GM19025 (cell line): ENCODE measurements at regions not wholly inside any gene's neighbourhood (a gene's known extent, or its start where the extent isn't known, plus 50 kb on each side); places are given as distances from the start of the nearest gene placed in this dataset.
A peak's percentile ranks its signal among the peaks of the same experiment; 100 is the strongest.
"Not testable (repeated sequence)": the region's sequence is repeated elsewhere in the genome, so short reads cannot be mapped to it uniquely, and the experiment has no call there.

Experiments
- ATAC-seq: cut with Tn5 transposase; IDR thresholded peaks from one replicate; pipeline ENCODE4 v1.9.1; 2021; ENCODE audit warnings: mild to moderate bottlenecking, low read depth, moderate library complexity; ENCODE audit not compliant: unreplicated experiment

DNA sequence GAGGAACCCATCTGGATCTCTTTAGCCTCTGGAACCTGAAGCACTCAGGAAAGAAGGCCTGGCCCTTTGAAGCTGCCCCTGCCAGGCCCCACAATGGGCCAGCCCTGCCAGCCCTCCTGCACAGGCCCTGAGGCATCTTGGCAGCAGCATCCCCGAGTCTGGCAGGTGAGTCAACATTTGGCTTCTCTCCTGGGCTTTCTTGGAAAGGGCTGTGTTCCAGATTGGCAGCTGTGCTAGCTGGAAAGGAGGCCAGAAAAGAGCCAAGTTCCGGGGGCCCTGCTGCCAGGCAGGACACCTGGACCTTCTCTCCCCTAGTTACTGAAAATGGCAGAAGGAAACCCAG lies 187.2 kb downstream of the SHQ1 start:
- no peak for ATAC-seq

DNA sequence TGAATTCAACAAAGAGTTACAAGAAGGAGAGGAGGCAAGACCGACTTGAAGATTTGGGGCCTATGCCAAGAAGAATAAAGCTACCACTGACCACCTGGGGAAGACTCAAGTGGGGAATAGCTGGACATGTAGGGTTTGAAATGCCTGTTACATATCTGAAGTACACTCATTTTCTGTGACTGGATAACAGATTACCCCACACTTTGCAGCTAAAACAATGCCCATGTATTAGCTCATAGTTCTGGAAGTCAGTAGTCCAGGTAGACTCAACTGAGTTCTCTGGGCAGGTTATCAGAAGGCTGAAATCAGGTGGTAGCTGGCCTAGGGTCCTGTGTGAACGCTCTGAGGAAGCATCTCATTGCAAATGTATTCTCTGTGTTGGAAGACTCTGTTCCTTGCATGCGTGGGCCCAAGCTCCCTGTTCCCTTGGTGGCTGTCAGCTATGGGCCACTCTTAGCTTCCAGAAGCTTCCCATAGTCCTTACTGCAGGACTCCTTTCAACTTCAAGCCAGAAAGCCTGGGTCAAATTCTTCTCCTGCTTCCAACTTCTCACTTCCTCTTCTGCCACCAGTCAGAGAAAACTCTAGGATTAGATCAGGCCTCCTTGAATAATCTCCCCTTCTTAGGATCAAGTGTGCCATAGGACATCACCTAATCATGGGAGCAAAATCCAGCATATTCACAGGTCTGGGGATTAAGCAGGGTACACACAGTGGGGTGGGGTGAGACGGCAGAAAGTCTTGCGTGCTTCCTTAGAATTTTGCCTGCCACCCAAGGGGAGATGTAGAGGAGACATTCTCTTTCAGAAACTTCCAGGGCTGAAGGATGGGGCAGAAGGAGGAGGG lies 187.8 kb downstream of the SHQ1 start:
- ATAC-seq, result no peak

DNA sequence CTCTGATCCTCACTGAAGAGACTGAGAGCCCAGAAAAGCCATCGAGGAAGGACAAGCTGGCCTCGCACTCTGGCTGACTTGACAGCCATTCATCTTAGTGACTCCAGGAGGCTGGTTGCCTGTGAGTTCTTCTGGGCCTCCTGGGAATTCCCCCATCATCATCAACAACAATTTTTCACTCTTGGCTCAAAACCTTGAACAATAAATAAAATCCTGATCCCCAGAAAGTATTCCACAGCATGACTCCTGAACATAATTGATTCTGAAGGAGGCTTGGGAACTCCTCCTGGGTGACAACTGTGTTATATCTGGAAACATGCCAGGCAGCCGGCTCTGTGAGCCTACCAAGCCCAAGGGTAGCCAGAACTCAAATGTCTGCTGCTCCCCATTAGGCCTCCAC lies 188.6 kb downstream of the SHQ1 start:
- ATAC-seq, result no peak

DNA sequence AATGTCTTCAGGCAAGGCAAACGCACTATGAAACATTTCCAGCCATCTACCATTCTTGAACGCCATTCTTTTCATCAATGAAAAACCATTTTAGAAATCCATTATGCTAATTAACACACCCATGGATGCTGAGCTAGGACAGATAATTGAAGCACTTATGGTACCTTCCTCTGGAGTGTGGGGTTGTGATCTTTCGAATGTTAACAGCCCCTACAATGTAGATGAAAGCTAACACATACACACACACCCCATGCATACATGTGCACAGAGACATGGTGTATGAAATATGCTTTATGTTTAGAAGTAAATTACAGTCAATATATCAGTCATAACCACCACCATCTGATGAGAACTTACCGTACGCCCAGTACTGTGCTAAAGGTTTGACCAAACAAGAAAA lies 189.1 kb downstream of the SHQ1 start:
- no peak for ATAC-seq

- no peak for ATAC-seq
Observed at GRCh38 chr3:72658466-72659100, 189.7 kb downstream of the SHQ1 start.

DNA sequence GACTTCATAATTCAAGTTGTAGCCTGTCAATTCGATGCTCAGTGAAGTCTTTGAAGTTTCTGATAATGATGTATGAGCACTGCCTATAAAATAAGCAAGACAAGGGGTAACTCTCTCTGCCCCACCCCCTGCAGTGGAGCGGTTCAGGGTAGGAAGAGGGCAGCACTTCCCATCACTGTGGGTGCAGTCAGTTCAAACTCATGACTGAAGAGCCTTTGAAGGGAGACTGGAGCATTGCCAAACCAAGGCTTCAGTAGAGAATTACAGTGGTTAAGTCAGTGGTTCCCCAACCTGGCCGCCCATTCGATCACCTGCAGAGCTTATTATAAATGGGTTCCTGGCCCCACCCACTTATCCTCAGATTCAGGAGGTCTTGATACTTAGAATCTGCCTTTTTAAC lies 190.6 kb downstream of the SHQ1 start:
- ATAC-seq, result no peak

- no peak for ATAC-seq
Observed at GRCh38 chr3:72655723-72656122, 192.5 kb downstream of the SHQ1 start.

- no peak for ATAC-seq
Observed at GRCh38 chr3:72655131-72655551, 193.1 kb downstream of the SHQ1 start.

DNA sequence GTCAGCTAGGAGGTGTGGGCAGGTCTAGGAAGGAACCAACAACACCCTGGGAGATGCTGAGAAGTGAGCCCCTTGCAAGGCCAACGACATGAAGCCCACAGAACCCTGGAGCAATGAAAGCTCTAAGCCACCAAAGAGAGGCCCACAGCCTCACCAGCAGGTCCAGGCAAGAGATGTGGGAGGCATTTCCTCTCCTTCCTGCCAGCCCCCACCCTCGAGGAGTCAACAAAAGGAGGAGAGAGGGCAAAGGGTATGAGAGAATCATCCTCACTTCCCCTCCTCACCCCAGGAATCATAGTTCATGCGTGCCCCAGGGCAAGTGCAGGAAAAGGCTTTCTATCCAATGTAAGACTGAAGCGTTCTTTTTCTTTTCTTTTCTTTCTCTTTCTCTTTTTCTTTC lies 195.8 kb downstream of the SHQ1 start:
- no peak for ATAC-seq

DNA sequence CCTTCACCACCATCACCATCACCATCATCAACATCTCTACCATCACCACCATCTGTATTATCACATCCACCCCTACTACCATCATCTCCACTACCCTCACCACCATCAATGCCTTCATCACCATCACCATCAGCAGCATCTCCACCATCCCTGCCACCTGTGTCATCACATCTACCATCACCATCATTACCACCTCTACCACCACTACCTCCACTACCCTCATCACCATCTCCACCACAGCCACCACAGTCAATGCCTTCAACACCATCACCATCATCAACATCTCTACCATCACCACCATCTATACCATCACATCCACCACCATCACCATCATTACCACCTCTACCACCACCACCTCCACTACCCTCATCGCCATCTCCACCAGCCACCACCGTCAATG lies 196.7 kb downstream of the SHQ1 start:
- no peak for ATAC-seq

DNA sequence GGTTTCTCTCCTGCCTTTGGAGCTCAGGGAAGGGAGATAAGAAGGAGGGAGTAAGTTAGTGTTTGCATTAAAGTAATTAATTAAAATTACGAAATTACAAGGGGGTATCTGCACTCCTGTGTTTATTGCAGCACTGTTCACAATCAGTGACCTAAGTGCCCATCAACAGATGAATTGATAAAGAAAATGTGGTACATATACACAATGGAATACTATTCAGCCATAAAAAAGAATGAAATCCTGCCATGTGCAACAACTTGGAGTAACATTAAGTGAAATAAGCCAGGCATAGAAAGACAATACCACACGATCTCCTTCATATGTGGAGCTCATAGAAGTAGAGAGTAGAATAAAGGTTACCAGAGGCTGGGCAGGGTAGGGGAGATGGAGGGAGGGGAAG lies 202.0 kb downstream of the SHQ1 start:
- ATAC-seq, result no peak

GRCh38 chr3:72643635-72644034 lies 204.6 kb downstream of the SHQ1 start:
- ATAC-seq, result not testable (repeated sequence)

GRCh38 chr3:72641684-72642083 lies 206.6 kb downstream of the SHQ1 start:
- no peak for ATAC-seq

DNA sequence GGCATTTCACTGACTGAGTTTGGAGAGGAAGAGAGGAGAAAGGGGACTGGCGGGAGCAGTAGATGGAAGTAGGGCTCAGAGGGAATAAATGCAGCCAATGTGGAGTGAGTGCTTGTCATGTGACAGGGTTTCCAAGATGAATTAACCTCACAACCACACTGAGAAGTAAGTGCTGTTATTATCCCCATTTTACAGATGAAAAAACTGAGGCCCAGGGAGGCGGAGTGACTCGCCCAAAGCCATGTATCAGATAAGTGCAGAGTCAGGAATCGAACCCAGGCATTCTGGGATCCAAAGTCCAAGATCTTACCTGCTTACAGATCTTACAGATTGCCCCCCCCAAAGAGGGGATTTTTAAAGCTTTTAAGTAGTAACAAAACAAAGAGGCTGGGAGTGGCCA lies 207.2 kb downstream of the SHQ1 start:
- ATAC-seq, result no peak

DNA sequence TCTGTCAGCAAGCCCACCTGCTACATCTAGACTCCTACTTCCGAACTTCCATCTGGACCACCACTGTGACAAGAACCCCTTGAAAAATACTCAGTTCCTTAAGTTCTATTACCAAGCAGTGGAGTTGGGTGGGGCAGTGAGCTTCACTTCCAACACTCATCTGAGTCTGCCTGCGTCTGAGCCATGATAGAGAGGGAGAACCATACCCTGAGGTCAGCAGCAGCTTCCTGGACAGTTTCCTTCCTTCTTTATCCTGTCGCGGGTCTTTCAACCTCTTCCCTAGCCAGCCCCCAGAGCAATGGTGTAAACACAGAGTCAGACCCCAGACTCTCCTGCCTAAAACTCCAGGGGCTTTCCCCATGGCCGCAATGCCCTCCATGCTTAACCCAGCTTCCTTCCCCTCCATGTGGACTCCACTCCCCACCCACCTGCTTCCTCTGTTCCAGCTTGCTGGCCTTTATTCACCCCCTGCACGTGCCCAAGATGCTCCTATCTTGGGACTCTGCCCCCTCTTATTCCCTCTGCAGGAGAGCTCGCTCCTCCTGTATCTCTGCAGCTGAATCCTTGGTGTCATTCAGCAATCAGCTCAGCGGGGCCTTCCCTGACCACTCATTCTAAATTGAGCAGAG lies 211.2 kb downstream of the SHQ1 start:
- no peak for ATAC-seq

- no peak for ATAC-seq
Observed at GRCh38 chr3:72635551-72635950, 212.7 kb downstream of the SHQ1 start.

GRCh38 chr3:72634128-72634527 lies 214.1 kb downstream of the SHQ1 start:
- peak; percentile 44 for ATAC-seq

- no peak for ATAC-seq
Observed at GRCh38 chr3:72633534-72633933, 214.7 kb downstream of the SHQ1 start.

GRCh38 chr3:72633121-72633520 lies 215.1 kb downstream of the SHQ1 start:
- no peak for ATAC-seq

DNA sequence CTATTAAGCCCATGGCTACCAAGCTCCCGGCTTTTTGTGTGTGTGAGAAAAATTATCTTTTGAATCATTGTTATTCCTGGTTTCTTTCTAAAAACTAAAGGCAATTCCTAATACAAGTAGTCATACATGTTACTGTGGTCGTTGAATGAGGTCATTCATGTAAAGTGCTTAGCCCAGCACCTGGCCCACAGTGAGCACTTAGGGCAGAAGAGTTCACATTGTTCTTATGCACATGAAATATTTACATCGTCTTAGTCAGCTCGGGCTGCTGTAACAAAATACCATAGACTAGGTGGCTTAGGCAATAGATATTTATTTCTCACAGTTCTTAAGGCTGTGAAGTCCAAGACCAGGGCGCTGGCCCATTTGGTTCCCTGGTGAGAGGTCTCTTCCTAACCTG lies 216.1 kb downstream of the SHQ1 start:
- ATAC-seq, result no peak

GRCh38 chr3:72630969-72631344 lies 217.3 kb downstream of the SHQ1 start:
- ATAC-seq, result no peak
